ENCODE measurements at regions not wholly inside any gene's neighbourhood (a gene's known extent, or its start where the extent isn't known, plus 50 kb on each side); places are given as distances from the start of the nearest gene placed in this dataset.

- TF ChIP-seq CTCF (IDR thresholded peaks at IDR 0.05) = no peak
- TF ChIP-seq POLR2A (IDR thresholded peaks at IDR 0.05; ENCODE audit: low read depth) = no peak
- TF ChIP-seq EP300 (IDR thresholded peaks at IDR 0.05) = no peak
Observed at GRCh38 chr6:156617376-156617775, 159.8 kb upstream of the ARID1B start.

All from esophagus muscularis mucosa (tissue), 4 donors.